ENCODE measurements at regions not wholly inside any gene's neighbourhood (a gene's known extent, or its start where the extent isn't known, plus 50 kb on each side); places are given as distances from the start of the nearest gene placed in this dataset.

DNA sequence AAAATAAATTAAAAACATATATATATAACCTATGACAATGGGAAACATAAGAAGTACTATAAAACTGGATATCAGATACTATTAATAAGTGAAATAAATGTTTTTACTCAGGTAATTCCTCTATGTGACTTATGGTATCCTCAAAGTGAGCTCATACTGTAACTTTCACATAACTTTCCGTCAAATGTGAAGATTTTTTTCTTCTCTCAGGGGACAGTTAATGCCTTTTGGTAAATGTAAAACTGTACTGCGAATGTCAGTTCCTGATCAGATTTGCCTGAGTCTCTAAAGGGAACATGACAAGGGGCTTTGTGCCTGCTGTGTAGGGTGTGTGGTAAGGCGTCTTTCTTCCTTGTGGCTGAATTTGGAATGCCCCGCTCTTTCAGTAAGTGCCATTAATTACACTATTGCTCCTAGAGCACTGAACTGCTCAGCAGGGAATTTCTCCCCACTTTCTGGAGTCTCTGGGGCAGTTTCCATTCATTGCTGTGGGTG lies 271.8 kb downstream of the PRL start:
- ChIA-PET CTCF (interaction anchor here (0.6 kb wide), 1 partner anchor 1236 kb away, joined by 3 read pairs; no protein-coding TSS in a partner anchor), POLR2A (ENCODE audit: low non-redundant PET) (no interaction called here)
- no peak for DNase-seq (ENCODE audit: low spot score)
- TF ChIP-seq, protein P1, sequence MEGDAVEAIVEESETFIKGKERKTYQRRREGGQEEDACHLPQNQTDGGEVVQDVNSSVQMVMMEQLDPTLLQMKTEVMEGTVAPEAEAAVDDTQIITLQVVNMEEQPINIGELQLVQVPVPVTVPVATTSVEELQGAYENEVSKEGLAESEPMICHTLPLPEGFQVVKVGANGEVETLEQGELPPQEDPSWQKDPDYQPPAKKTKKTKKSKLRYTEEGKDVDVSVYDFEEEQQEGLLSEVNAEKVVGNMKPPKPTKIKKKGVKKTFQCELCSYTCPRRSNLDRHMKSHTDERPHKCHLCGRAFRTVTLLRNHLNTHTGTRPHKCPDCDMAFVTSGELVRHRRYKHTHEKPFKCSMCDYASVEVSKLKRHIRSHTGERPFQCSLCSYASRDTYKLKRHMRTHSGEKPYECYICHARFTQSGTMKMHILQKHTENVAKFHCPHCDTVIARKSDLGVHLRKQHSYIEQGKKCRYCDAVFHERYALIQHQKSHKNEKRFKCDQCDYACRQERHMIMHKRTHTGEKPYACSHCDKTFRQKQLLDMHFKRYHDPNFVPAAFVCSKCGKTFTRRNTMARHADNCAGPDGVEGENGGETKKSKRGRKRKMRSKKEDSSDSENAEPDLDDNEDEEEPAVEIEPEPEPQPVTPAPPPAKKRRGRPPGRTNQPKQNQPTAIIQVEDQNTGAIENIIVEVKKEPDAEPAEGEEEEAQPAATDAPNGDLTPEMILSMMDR (conservative IDR thresholded peaks at IDR 0.05; ENCODE audit: low read depth) = no peak
- H3K27ac ChIP-seq = no peak overlapping the region

DNA sequence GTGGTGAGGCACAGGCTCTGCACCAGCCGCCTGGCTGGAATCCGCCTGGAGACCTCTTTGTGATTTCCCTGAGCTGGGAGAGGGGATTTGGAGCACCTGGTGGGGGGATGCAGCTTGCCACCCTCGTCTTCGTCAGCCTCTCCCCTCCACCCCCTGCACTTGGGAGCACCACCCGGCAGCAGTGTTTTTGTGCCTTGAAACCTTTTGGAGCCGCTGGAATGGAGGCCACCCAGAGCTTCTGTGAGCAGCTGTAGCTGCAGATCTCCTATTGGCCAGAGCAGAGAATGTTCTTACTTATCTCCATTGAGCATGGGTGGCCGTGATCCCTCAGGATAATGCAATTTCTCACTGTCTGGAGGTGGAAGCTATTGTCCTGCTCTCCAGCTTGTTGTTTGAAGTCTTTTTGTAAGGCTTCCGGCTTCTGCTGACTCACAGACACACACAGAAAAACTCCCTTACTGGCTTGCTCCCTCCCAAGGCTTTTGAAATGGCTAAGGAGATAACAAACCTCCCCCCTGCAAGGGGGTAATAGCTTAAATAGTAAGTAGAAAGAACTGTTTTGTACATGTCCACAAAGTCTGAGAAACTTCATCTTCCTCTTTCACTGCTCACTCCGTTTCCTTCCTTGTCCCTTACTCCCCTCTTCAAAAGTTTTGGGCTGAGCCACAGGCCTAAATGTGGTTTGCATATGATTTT lies 271.2 kb downstream of the PRL start:
- TF ChIP-seq, protein P1 (conservative IDR thresholded peaks at IDR 0.05; ENCODE audit: low read depth) = no peak
- DNase-seq (ENCODE audit: low spot score) = peak; percentile 18
- ChIA-PET POLR2A (ENCODE audit: low non-redundant PET) (interaction anchor here (0.6 kb wide), 1 partner anchor 343 kb away, joined by 3 read pairs; no protein-coding TSS in a partner anchor), CTCF (interaction anchor here (0.6 kb wide), 2 partner anchors 937 to 1236 kb away, joined by 3 read pairs; no protein-coding TSS in a partner anchor)
- H3K27ac ChIP-seq = no peak overlapping the region

DNA sequence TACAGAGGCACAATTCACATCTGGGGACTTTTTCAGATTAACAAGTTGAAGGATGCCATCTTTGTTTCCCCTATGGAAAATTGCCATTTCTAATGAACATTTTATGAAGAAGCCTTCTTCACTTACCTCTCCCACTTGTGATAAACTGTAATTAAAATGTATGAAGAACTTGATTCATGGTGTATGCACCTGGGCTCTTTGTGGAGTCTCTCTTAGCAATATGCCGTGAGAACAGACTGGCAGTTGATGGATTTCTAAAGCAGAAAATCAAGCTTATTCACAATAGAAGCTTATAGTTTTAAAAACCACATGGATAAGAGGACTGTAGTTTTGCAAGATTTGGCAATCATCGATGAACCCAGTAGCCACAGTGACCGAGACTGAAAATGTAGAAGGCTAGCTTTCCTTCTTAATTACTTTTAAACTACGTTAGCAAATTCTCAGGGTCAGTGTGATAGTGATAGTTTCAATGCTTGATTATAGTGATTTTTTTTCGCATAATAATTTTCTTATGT lies 270.6 kb downstream of the PRL start:
- H3K27ac ChIP-seq = no peak overlapping the region
- DNase-seq (ENCODE audit: low spot score) = no peak
- TF ChIP-seq, protein P1 (conservative IDR thresholded peaks at IDR 0.05; ENCODE audit: low read depth) = no peak
- POLR2A ChIA-PET (ENCODE audit: low non-redundant PET) = no interaction called here
- CTCF ChIA-PET = interaction anchor here (0.6 kb wide), 1 partner anchor 937 kb away, joined by 3 read pairs; no protein-coding TSS in a partner anchor

DNA sequence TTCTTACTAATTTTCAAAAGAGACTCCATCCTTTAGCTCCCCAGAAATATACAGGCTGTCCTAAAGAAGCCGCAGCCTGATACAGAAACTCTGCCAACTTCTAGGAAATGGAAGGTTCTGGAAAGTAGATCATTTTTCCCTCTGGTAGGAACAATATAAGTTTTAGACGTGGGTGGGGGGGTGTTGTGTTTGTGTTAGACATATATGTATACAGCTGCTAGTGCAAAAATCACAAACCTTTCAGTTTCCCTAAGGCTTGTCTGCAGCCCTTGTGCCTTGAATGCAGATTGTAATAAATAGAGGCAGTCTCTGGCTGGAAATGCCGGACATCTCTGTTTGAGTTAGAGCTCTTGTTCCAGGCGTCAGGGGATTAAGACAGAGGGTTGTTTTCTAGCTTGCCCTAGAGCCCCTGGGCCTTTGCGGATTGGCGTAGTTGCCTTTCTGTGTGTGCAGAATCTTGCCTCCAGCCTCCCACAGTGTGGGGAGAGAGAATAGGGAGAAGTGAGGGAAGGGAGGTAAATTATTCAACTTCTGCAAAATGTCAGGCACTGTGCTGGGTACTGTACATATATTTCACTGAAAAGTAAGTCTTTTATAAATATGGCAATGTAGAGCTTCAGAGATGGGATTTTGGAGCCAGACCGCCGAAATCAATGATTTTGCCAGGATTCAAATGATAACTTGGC lies 269.7 kb downstream of the PRL start:
- ChIA-PET CTCF (interaction anchor here (0.5 kb wide), 1 partner anchor 77 kb away, joined by 3 read pairs; no protein-coding TSS in a partner anchor), POLR2A (ENCODE audit: low non-redundant PET) (no interaction called here)
- no peak overlapping the region for H3K27ac ChIP-seq
- TF ChIP-seq, protein P1 (conservative IDR thresholded peaks at IDR 0.05; ENCODE audit: low read depth) = no peak
- DNase-seq (ENCODE audit: low spot score) = no peak

DNA sequence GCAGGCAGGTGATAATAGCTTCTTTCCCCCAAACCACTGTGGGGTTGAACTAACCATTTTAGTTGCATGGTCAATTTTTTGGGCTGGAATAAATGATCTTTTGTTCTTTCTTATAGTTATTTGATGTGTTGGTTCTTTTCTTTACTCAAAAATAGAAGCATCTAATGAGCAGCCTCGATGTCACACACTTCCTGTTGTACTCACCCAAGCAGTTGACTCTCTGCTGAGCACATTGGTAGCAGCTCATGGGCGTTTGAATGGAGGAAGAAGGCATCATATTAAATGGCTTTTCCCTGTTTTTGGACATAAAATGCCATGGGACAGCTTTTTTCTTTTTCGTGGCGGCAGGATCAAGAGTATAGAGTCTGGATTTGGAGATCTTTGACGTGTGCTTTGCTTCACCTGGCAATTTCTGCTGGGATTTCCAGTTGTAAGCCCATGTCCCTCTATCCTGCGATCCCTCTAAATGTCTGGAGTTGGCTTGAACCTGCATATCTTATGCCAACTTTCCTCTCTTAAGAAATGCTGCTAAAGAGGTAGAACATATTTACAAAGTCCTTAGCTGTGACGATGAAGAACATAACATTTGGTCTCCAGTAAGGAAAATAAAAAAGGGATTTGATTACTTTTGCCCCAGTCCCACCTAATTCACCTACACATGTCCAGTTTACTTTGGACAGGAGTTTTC lies 268.3 kb downstream of the PRL start:
- TF ChIP-seq, protein P1 (conservative IDR thresholded peaks at IDR 0.05; ENCODE audit: low read depth) = no peak
- DNase-seq (ENCODE audit: low spot score) = no peak
- ChIA-PET POLR2A (ENCODE audit: low non-redundant PET) (no interaction called here), CTCF (no interaction called here)
- no peak overlapping the region for H3K27ac ChIP-seq

DNA sequence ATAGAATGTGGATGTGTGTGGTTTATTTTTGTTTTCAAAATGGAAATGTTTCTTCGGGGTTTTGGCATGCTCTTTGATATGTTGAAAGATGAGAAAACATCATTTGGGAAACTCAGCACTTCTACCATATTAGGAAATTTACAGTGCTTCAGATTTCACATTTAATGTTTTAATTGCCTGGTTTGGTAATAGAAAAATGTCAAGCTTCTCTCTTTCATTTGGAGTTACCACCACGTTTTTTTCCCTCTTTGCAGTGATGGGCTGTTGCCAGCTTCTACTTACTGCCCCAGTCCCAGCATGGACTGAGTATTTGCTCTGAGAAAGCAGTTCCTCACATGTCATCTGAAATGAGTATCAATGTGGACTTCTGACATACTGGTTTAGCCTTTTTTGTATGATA lies 267.7 kb downstream of the PRL start:
- no peak overlapping the region for H3K27ac ChIP-seq
- POLR2A ChIA-PET (ENCODE audit: low non-redundant PET) = no interaction called here
- DNase-seq (ENCODE audit: low spot score) = no peak
- CTCF ChIA-PET = no interaction called here
- TF ChIP-seq, protein P1 (conservative IDR thresholded peaks at IDR 0.05; ENCODE audit: low read depth) = no peak

Measured in RWPE1 (cell line).